Motor neuron (in vitro differentiated cells): ENCODE measurements at regions not wholly inside any gene's neighbourhood (a gene's known extent, or its start where the extent isn't known, plus 50 kb on each side); places are given as distances from the start of the nearest gene placed in this dataset.

Experiments
- ATAC-seq, 8 experiments: fragments of 200-7000 bp; cut with Tn5 transposase; replicated peaks in 6 of 8; 2 replicates each; pipeline ENCODE4 v1.8.0; 2021; ENCODE audit warnings: mild to moderate bottlenecking in 8 of 8, moderate library complexity in 8 of 8
- H3K27ac ChIP-seq, 2 donors: fragments of 250-450 bp; sonication (Bioruptor Pico); 2 replicates each; pipeline ENCODE4 v1.9.0; 2021; ENCODE audit warnings: antibody characterized with exemption in 2 of 2, mild to moderate bottlenecking in 2 of 2, moderate library complexity in 1 of 2
- H3K4me1 ChIP-seq, 2 donors: fragments of 250-450 bp; sonication (Bioruptor Pico); replicated peaks in 1 of 2; 2 replicates each; pipeline ENCODE4 v1.6.1; 2021; ENCODE audit warnings: antibody characterized with exemption in 2 of 2, mild to moderate bottlenecking in 2 of 2, moderate library complexity in 1 of 2
- H3K4me3 ChIP-seq, 5 donors: fragments of 250-450 bp; sonication (Bioruptor Pico); 2 replicates each; pipeline ENCODE4 v1.9.0; 2021; ENCODE audit warnings: antibody characterized with exemption in 5 of 5, mild to moderate bottlenecking in 5 of 5, moderate library complexity in 4 of 5
- WGBS, 10 experiments: fragments of 450-650 bp; shearing (Covaris generic); methylation state at CpG; one replicate each; pipeline ENCODE4 v1.0.0; 2022; 5-methylcytosine and 5-hydroxymethylcytosine counted together
- in situ Hi-C, 9 experiments: fragments of 400-800 bp; cut with MboI; loops; one replicate each; pipeline ENCODE4 v1.15.0; 2021; ENCODE audit warnings: low sequenced_read_pairs in 9 of 9, low pct_unique_long_range_greater_than_20kb in 2 of 9; ENCODE audit not compliant: unreplicated experiment in 9 of 9

DNA sequence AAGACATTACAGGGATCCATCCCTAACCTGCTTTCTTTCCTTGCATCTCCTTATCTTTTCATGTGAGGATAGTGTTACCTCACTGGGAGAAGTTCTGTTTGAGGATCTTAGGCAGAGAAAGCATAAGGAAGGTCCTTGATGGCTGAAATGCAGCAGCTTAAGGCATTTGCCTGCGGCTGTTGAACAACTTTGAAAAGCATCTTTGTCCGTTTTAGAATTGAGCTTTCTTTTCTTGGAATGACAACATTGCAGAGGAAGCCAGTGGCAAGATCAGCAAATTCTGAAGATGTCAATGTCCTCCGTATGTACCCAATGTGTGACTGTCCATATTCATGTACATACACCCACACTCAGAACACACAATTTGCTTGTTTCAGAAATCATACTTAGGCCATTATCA lies 436.2 kb downstream of the GABRG2 start:
- H3K4me3 ChIP-seq = no peak overlapping the region
- H3K4me1 ChIP-seq = no peaks in the 10 kb centered on the region
- no peak overlapping the region for H3K27ac ChIP-seq
- in situ Hi-C loops = no loop called here
- ATAC-seq = no peak
- 8 to 93% (median 80%) methylated on average over 1 to 3 of the region's 3 CpGs; no CpG with 5 or more reads in 1 of the 10 experiments for WGBS, 10 experiments

DNA sequence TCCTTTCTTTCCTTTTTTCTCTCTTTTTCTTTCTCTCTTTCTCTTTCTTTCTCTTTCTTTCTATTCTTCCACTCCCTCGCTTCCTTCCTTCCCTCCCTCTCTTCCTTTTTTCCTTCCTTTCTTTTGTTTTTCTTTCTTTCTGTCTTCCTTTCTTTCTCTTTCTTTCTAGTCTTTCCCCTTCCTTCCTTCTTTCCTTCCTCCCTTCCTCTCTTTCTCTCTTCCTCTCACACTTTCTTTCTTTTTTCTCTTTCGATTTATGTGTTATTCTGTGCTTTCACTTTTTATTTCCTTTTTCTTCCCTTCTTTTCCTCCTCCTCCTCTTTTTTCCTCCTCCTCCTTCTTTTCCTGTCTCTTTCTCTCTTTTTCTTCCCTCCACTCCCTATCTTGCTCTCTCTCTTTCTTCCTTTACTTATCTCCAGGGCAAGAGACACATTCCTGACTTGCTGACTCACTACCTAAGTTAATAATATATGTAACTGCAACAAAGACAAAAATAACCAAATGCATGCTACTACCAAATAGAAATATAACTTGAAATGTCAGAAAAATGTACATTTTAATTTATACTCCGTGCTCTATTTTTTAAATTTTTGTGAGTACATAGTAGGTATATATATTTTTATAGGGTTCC lies 445.5 kb downstream of the GABRG2 start:
- ATAC-seq = no peak
- Histone ChIP-seq H3K27ac (no peak overlapping the region), H3K4me1 (no peaks in the 10 kb centered on the region), H3K4me3 (no peak overlapping the region)
- in situ Hi-C loops = no loop called here
- 3 to 81% (median 63%) methylated on average over 2 to 3 of the region's 3 CpGs for WGBS, 10 experiments

DNA sequence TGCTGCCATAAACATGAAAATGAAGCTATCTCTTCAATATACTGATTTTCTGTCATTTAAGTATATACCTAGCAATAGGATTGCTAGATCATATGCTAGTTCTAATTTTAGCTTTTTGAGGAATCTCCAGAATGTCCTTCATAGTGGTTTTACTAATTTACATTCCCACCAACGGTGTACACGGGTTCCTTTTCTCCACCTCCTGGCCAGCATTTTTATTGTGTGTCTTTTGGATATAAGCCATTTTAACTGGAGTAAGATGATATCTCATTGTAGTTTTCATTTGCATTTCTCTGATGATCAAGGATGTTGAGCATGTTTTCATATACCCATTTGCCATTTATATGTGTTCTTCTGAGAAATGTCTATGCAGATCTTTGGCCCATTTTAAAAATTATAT lies 446.5 kb downstream of the GABRG2 start:
- WGBS, 10 experiments = 0 to 100% (median 81%) methylated on average over 1 to 2 of the region's 2 CpGs; no CpG with 5 or more reads in 2 of the 10 experiments
- Histone ChIP-seq H3K4me1 (no peaks in the 10 kb centered on the region), H3K27ac (no peak overlapping the region), H3K4me3 (no peak overlapping the region)
- no peak for ATAC-seq
- in situ Hi-C loops = no loop called here

DNA sequence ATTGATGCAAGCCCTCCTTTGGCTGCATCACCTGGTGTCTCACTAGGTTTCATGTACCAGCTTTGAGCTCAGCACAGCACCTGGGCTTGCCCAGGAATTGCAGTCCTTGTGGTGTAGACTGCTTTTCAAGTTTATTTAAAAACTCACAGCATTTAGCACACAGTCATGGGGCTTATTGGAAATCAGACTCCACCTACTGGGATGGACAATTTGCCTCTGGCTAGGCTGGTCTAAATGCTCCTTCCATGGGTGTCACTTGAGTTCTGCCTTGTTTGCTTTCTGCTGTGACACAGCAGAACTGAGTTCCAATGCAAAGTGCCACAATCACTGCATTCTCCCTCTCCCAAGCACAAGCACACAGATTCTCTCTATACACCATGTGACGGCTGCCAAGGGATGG lies 453.3 kb downstream of the GABRG2 start:
- Histone ChIP-seq H3K27ac (no peak overlapping the region), H3K4me1 (no peaks in the 10 kb centered on the region), H3K4me3 (no peak overlapping the region)
- in situ Hi-C loops = no loop called here
- 80% methylated on average over 1 of the region's 1 CpG; no CpG with 5 or more reads in 9 of the 10 experiments for WGBS, 10 experiments
- peak in 2 of 8 experiments; percentile 57 to 67 for ATAC-seq

DNA sequence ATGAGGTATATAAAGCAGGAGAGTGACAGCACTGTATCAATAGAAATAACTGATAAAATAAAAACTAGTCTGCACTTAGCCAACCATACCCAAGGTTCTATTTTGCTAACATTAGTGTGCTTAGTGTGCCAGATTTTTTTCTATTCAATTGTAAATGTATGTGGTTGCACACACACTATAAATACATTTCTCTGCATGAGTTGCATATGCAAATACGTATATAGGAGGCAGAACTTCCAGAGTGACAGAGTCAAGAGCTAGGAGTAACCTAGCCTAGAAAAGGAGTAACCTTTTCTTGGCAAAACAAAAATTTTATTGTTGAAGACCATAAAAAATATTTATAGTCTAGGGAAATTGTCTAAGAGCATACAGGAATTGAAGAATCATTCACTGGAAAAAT lies 461.6 kb downstream of the GABRG2 start:
- Histone ChIP-seq H3K27ac (no peak overlapping the region), H3K4me3 (no peak overlapping the region), H3K4me1 (no peaks in the 10 kb centered on the region)
- in situ Hi-C loops = no loop called here
- peak in 1 of 8 experiments; percentile 64 for ATAC-seq
- 0 to 60% (median 20%) methylated on average over 1 of the region's 1 CpG; no CpG with 5 or more reads in 4 of the 10 experiments for WGBS, 10 experiments

DNA sequence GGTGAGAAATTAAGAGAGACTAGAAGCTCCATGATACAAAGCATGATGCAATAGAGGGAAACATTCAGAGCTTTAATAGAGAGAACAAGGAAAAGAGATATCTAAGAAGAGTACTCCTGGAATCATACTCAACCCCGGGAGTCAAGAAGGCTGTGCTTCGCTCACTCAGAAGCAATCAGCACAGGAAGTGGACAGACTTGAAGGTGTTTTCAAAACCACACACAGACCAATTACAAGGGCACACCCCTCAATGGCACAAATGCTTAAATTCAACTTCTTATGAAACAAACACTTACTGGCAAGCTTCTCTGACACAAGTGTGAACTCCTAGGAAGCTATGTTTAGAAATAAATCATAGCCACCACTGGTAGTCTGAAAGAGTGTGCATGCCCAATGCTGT lies 462.3 kb downstream of the GABRG2 start:
- no peak overlapping the region for H3K4me3 ChIP-seq
- no peak for ATAC-seq
- H3K4me1 ChIP-seq = no peaks in the 10 kb centered on the region
- WGBS, 10 experiments = 6 to 100% (median 64%) methylated on average over 1 to 2 of the region's 2 CpGs; no CpG with 5 or more reads in 4 of the 10 experiments
- H3K27ac ChIP-seq = no peak overlapping the region
- in situ Hi-C loops = no loop called here

DNA sequence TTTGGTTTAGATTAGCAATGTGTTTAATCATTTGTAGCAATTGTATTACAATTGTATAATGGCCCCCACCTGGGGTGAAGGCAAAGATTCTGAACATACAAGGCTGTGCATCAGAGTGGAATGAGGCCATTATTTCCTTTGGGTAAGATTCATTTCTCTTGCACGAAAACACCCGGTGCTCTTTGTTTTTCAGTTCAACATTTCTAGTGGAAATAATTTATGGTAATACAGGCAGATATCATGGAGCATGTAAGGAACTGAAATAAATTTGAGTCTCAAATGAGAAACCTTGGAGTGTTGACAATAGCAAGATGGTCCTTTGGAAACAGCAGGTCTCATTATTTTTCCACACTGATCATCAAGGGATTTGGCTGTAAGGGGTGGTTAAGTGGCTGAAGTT lies 475.9 kb downstream of the GABRG2 start:
- no peak overlapping the region for H3K27ac ChIP-seq
- 0 to 16% (median 3%) methylated on average over 2 of the region's 2 CpGs; no CpG with 5 or more reads in 4 of the 10 experiments for WGBS, 10 experiments
- in situ Hi-C loops = no loop called here
- no peak overlapping the region for H3K4me3 ChIP-seq
- peaks cover 5 to 10% of the 10 kb centered on the region in 2 donors for H3K4me1 ChIP-seq
- peak in 4 of 8 experiments; percentile 60 to 91 (median 88) for ATAC-seq

DNA sequence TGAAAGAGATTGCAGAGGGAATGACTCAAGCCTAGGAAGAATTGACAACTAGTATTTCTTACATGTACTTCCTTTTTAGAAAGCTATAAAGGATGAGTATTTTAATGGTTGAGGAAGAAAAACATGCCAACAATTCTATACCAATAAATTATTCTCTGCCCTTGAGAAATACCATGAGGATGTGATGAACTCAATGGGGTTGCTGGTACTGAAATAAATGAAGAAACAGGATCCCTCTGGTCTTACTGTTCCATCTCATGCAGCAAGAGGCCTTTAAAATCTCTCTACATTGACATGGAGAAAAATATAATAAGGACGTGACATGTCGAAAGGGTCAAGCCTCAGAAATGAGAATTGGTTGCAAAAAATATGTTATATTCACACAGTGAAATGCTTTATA lies 477.3 kb downstream of the GABRG2 start:
- peak in 3 of 8 experiments; percentile 30 to 64 (median 64) for ATAC-seq
- 22 to 100% (median 89%) methylated on average over 1 to 2 of the region's 2 CpGs; no CpG with 5 or more reads in 2 of the 10 experiments for WGBS, 10 experiments
- Histone ChIP-seq H3K27ac (no peak overlapping the region), H3K4me3 (no peak overlapping the region), H3K4me1 (peaks cover 5 to 10% of the 10 kb centered on the region in 2 donors)
- in situ Hi-C loops = no loop called here

DNA sequence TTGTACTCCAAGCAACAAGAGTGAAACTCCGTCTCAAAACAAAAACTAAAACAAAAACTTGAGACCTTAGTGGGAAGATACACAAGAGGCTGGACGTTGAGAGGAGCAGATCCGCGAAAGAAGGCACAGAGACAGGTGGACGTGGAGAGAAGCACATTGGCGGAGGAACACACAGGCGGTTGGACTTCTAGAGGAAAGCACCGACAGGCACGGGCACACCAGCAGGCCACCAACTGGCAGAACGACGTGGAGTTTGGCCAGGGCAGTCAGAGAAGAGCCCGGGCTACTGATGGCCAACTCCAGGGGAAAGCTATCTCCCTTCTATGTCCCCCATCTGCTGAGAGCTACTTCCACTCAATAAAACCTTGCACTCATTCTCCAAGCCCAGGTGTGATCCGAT lies 482.7 kb downstream of the GABRG2 start:
- Histone ChIP-seq H3K4me1 (no peaks in the 10 kb centered on the region), H3K4me3 (no peak overlapping the region), H3K27ac (no peak overlapping the region)
- in situ Hi-C loops = no loop called here
- ATAC-seq = no peak
- WGBS, 10 experiments = 20 to 100% (median 87%) methylated on average over 1 to 13 of the region's 13 CpGs; no CpG with 5 or more reads in 2 of the 10 experiments

DNA sequence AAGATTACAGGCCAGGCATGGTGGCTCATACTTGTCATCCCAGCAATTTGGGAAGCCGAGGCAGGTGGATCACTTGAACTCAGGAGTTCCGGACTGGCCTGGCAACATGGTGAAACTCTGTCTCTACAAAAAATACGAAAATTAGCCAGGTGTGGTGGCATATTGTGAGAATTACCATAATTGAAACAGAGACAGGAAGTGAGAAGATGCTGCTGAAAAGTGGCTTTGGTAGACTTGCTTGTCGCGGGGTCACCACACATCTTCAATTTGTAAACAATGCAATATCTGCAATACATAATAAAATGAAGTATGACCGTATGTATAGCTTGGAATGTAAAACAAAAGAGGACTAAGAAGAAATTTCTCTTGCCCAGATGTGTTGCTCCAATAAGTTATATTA lies 490.5 kb downstream of the GABRG2 start:
- Histone ChIP-seq H3K4me3 (no peak overlapping the region), H3K27ac (no peak overlapping the region), H3K4me1 (no peaks in the 10 kb centered on the region)
- in situ Hi-C loops = no loop called here
- WGBS, 10 experiments = 0 to 100% (median 70%) methylated on average over 1 to 5 of the region's 6 CpGs; no CpG with 5 or more reads in 2 of the 10 experiments
- no peak for ATAC-seq

DNA sequence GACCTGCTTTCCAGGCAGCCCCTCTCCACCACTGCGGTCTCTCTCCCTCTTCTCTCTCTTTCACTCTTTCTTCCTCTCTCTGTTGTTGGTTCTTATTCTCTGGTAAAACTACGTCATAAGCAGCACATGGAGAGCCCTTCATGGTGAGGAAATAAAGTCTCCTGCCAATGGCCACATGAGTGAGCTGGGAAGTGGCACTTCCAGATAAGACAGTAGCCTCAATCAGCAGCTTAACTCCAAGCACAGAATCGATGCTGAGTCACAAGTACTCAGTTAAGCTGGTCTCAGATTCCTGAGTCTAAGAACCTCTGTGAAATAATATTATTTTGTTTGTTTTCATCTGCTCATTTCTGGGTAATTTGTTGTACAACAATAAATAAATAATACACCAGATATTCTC lies 500.1 kb downstream of the GABRG2 start:
- in situ Hi-C loops = no loop called here
- 0 to 86% (median 43%) methylated on average over 2 to 3 of the region's 3 CpGs; no CpG with 5 or more reads in 6 of the 10 experiments for WGBS, 10 experiments
- H3K4me3 ChIP-seq = no peak overlapping the region
- ATAC-seq = no peak
- H3K27ac ChIP-seq = no peak overlapping the region
- H3K4me1 ChIP-seq = no peaks in the 10 kb centered on the region

DNA sequence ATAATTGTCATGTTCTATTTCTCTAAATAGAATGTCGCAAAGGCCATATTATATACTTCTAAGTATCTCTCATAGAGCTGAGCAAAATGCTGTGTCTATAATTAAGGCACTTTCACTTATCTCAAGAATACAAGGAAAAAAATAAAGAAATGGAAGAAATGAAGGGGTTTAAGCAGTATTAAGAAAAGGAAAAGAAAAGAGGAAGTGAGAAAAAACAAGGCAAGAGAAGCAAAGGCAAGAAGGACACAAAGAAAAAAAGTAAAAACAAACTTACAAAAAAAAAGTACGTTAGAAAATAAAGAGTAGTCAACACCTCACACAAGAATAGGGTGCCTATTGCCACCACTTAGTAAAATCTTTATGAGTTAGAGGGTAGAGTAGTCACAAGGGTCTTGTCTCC lies 506.2 kb downstream of the GABRG2 start:
- Histone ChIP-seq H3K4me3 (no peak overlapping the region), H3K27ac (no peak overlapping the region), H3K4me1 (no peaks in the 10 kb centered on the region)
- in situ Hi-C loops = no loop called here
- WGBS, 10 experiments = 0 to 100% (median 78%) methylated on average over 1 to 2 of the region's 2 CpGs
- no peak for ATAC-seq

DNA sequence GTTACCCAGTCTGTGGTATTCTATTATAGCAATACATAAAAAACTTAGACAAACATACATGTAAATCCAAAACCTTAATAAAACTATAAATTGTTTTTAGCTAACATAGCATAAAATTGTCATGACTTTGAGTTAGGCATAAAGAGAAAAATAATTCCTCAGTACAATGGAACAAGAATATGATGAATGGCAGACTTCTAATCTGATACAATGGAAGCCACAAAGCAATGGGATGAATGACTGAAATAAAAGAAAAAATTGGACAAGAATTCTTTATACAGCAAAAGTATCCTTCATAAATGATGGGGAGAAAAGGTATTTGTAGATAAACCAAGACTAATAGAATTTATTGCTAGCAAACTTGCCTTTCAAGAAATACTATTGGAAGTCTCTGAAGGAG lies 524.2 kb downstream of the GABRG2 start:
- no peaks in the 10 kb centered on the region for H3K4me1 ChIP-seq
- in situ Hi-C loops = no loop called here
- no peak for ATAC-seq
- no peak overlapping the region for H3K27ac ChIP-seq
- H3K4me3 ChIP-seq = no peak overlapping the region

DNA sequence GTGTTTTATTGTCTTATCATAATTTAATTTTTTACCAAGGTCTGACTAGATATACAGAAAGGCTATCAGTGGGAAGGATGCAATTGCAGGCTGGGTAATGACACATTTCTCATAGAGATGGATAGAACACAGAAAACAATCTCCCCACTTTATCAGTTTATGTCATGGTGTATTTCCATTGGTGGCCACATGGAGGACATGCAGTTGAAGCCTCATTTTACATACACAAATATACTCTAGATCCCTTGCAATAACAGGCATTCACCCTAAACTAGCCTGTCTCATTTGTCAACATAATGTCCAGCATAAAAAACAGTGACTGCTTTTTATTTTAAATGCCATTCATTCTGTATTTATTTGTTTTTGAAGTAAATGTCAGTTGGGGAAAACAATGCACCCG lies 526.3 kb downstream of the GABRG2 start:
- in situ Hi-C loops = no loop called here
- Histone ChIP-seq H3K27ac (no peak overlapping the region), H3K4me1 (no peaks in the 10 kb centered on the region), H3K4me3 (no peak overlapping the region)
- 0 to 100% (median 90%) methylated on average over 1 of the region's 1 CpG; no CpG with 5 or more reads in 4 of the 10 experiments for WGBS, 10 experiments
- peak in 1 of 8 experiments; percentile 35 for ATAC-seq
